ENCODE measurements at regions not wholly inside any gene's neighbourhood (a gene's known extent, or its start where the extent isn't known, plus 50 kb on each side); places are given as distances from the start of the nearest gene placed in this dataset.

GRCh38 chr1:25157846-25158245 is 74.5 kb downstream of the SYF2 start:
- intact Hi-C loops (cut with micrococcal nuclease; ENCODE audit: unreplicated experiment) (no loop called here), in situ Hi-C loops (cut with HindIII; ENCODE audit: extremely low pct_ligation_motif_present, low pct_unique_long_range_greater_than_20kb) (no loop called here)
- no peak overlapping the region for H3K27ac ChIP-seq (ENCODE audit: extremely low read length, insufficient read depth, low read length)
- no peaks in the 10 kb centered on the region for H4K20me1 ChIP-seq (ENCODE audit: insufficient read depth, low read length)
- no peak overlapping the region for H3K4me3 ChIP-seq (replicated peaks in 1 of 3; ENCODE audit: insufficient read depth in 1 of 3, low read depth in 2 of 3, low read length in 3 of 3)
- H3K9me3 ChIP-seq (ENCODE audit: low read length) = peaks cover 5% of the 10 kb centered on the region; the same call in 1 of the 2 replicates
- no peak overlapping the region for H2AFZ ChIP-seq (ENCODE audit: low read length)
- no peaks in the 10 kb centered on the region; a peak in 1 of 5 replicates for H3K36me3 ChIP-seq (replicated peaks in 1 of 2; ENCODE audit: control insufficient read depth in 1 of 2, insufficient read depth in 2 of 2, low read length in 2 of 2)
- no peak for DNase-seq (ENCODE audit: low spot score)
- no peak overlapping the region for H3K9ac ChIP-seq (ENCODE audit: insufficient read depth, low read depth, low read length)
- 100% methylated on average over 3 of the region's 3 CpGs for WGBS (ENCODE audit: low lambda C conversion rate)
- no peak for ATAC-seq
- no TSS peak for BruUV-seq (replicated peaks)
- ChIA-PET POLR2A (no interaction called here), CTCF (ENCODE audit: low intra/inter-chr PET ratio, low total read pairs) (no interaction called here)
- H3K4me2 ChIP-seq (ENCODE audit: low read depth, low read length) = no peak overlapping the region
- H3K4me1 ChIP-seq (ENCODE audit: insufficient read depth, low read length) = no peaks in the 10 kb centered on the region
- no peak for FAIRE-seq
- no peaks in the 10 kb centered on the region for H3K79me2 ChIP-seq (ENCODE audit: insufficient read depth, low read length)
- H3K27me3 ChIP-seq (ENCODE audit: control insufficient read depth in 1 of 2, insufficient read depth in 2 of 2, low read length in 2 of 2) = no peaks in the 10 kb centered on the region
- TF ChIP-seq SATB2 (CRISPR knock-in tag; IDR thresholded peaks at IDR 0.05) (no peak), ZNF557 (CRISPR knock-in tag; IDR thresholded peaks at IDR 0.05) (no peak), ZIK1 (CRISPR knock-in tag; IDR thresholded peaks at IDR 0.05; ENCODE audit: borderline replicate concordance, low read depth) (no peak), THRA (CRISPR knock-in tag; IDR thresholded peaks at IDR 0.05; ENCODE audit: borderline replicate concordance) (no peak), ZBTB39 (CRISPR knock-in tag; IDR thresholded peaks at IDR 0.05) (no peak), ZXDC (CRISPR knock-in tag; IDR thresholded peaks at IDR 0.05) (no peak), ZNF17 (CRISPR knock-in tag; IDR thresholded peaks at IDR 0.05) (no peak), NFKB2 (CRISPR knock-in tag; IDR thresholded peaks at IDR 0.05; ENCODE audit: borderline replicate concordance) (no peak), ZNF329 (CRISPR knock-in tag; IDR thresholded peaks at IDR 0.05; ENCODE audit: low read depth) (no peak), ZNF570 (CRISPR knock-in tag; IDR thresholded peaks at IDR 0.05; ENCODE audit: borderline replicate concordance) (no peak), GATAD1 (CRISPR knock-in tag; IDR thresholded peaks at IDR 0.05) (no peak), CBFB (CRISPR knock-in tag; IDR thresholded peaks at IDR 0.05) (no peak), ZNF724P (CRISPR knock-in tag; IDR thresholded peaks at IDR 0.05; ENCODE audit: borderline replicate concordance) (no peak), ZNF34 (CRISPR knock-in tag; IDR thresholded peaks at IDR 0.05; ENCODE audit: borderline replicate concordance) (no peak)

Measured in HepG2 (cell line).